Ovary (tissue), 7 donors: ENCODE measurements at regions not wholly inside any gene's neighbourhood (a gene's known extent, or its start where the extent isn't known, plus 50 kb on each side); places are given as distances from the start of the nearest gene placed in this dataset.

Source experiments
- DNase-seq, 5 donors: peaks; one replicate each; pipeline ENCODE4 v3.0.0-alpha.2; 2019 to 2020
- H3K27ac ChIP-seq, 2 donors: fragments of 200-600 bp; one replicate each; pipeline versions ENCODE4 v1.5.1 to v1.8.0; 2019 to 2022
- H3K27me3 ChIP-seq: fragments of 200-600 bp; one replicate; pipeline ENCODE4 v1.8.0; 2022
- H3K36me3 ChIP-seq: fragments of 200-600 bp; sonication (generic); one replicate; pipeline ENCODE4 v1.5.1; 2019
- H3K4me1 ChIP-seq: one replicate; pipeline ENCODE4 v1.8.1; 2013; ENCODE audit warnings: mild to moderate bottlenecking, moderate library complexity; ENCODE audit not compliant: insufficient read depth
- H3K4me3 ChIP-seq: fragments of 200-600 bp; sonication (generic); one replicate; pipeline ENCODE4 v1.5.1; 2017
- H3K9me3 ChIP-seq, 2 donors: fragments of 200-600 bp in 1 of 2; sonication (generic) in 1 of 2; one replicate each; pipeline versions ENCODE4 v1.5.1 to v1.8.1; 2013 to 2019; ENCODE audit warnings: mild to moderate bottlenecking in 1 of 2, moderate library complexity in 1 of 2
- CTCF ChIP-seq, 3 donors: fragments of 450-650 bp in 2 of 3; fragments of 200-600 bp in 1 of 3; IDR thresholded peaks; one replicate each; pipeline versions ENCODE4 v1.5.1 to v1.8.0; 2016 to 2022; ENCODE audit warnings: antibody characterized with exemption in 3 of 3, mild to moderate bottlenecking in 1 of 3
- EP300 ChIP-seq: sonication (generic); formaldehyde crosslinking; IDR thresholded peaks from one replicate; pipeline ENCODE4 v1.6.1; 2017; ENCODE audit warnings: antibody characterized with exemption
- POLR2A ChIP-seq: fragments of 450-650 bp; IDR thresholded peaks from one replicate; pipeline ENCODE4 v1.6.1; 2017; ENCODE audit warnings: antibody characterized with exemption, mild to moderate bottlenecking, moderate library complexity
- WGBS, 3 donors: extraction: QIAGEN DNeasy Blood & Tissue Kit in 1 of 3; methylation state at CpG; one replicate each; pipeline versions ENCODE4 v1.1.5 to v1.1.7; 2013 to 2017; 5-methylcytosine and 5-hydroxymethylcytosine counted together
- intact Hi-C, 4 donors: fragments of 100-400 bp; cut with DNase I; formaldehyde crosslinking; loops; one replicate each; pipeline versions ENCODE4 v1.11.0 to v1.15.1; 2022 to 2023
- donor health status: DM: no; HTN: no; CAD: no; lungs with moderate emphysema.
- donor health status: DM: no; HTN: no; CAD: no.
- donor health status: Bipolar disorder and iron deficiency.
- donor health status: DM: no; HTN: no; CAD: no.
- donor health status: DM: yes; HTN: yes; CAD: no.

GRCh38 chr5:8538821-8539220 is 669.9 kb downstream of the MTRR start:
- intact Hi-C loops: no loop called here
- Histone ChIP-seq H3K4me1 (no peaks in the 10 kb centered on the region), H3K27ac (no peak overlapping the region), H3K9me3 (peaks cover 0 to 2% of the 10 kb centered on the region in 2 donors), H3K27me3 (no peaks in the 10 kb centered on the region), H3K36me3 (no peaks in the 10 kb centered on the region), H3K4me3 (no peak overlapping the region)
- DNase-seq: no peak
- TF ChIP-seq POLR2A (no peak), CTCF (IDR thresholded peaks at IDR 0.05) (no peak), EP300 (no peak)
- WGBS, 3 donors: 37 to 53% (median 47%) methylated on average over 4 of the region's 4 CpGs

GRCh38 chr5:8540317-8540716 is 671.4 kb downstream of the MTRR start:
- no peaks in the 10 kb centered on the region for H3K4me1 ChIP-seq
- no peak overlapping the region for H3K4me3 ChIP-seq
- TF ChIP-seq EP300 (no peak), CTCF (IDR thresholded peaks at IDR 0.05) (no peak)
- no peaks in the 10 kb centered on the region for H3K36me3 ChIP-seq
- no peak for DNase-seq
- no peaks in the 10 kb centered on the region for H3K27me3 ChIP-seq
- intact Hi-C loops: no loop called here
- WGBS, 3 donors: 71 to 82% (median 76%) methylated on average over 2 of the region's 2 CpGs
- peaks cover 0 to 2% of the 10 kb centered on the region in 2 donors for H3K9me3 ChIP-seq
- H3K27ac ChIP-seq: no peak overlapping the region

DNA sequence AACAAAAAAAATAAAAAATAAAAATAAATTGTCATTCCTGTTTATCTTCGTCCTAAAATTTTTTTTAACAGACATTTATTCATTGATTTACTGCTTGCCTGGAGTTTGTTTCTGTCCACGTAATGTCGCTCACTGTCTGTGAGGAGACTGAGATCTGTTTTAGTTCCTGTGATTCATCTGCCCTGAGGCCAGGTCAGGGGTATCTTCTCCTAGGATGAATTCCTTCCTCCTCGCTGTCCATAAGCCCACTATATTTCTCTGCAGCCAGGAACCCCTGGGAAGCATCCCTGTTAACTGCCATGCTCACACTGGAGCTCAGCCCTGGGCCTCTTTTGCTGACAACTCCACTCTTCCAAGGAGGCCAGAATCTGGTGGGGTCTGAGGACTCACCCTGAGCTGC is 682.0 kb downstream of the MTRR start:
- intact Hi-C loops: no loop called here
- Histone ChIP-seq H3K4me1 (no peaks in the 10 kb centered on the region), H3K27ac (no peak overlapping the region), H3K9me3 (no peaks in the 10 kb centered on the region), H3K27me3 (no peaks in the 10 kb centered on the region), H3K4me3 (no peak overlapping the region), H3K36me3 (no peaks in the 10 kb centered on the region)
- TF ChIP-seq POLR2A: no peak
- no peak for TF ChIP-seq EP300
- no peak for TF ChIP-seq CTCF (IDR thresholded peaks at IDR 0.05)
- 55 to 67% (median 61%) methylated on average over 4 of the region's 4 CpGs for WGBS, 3 donors
- DNase-seq: no peak

DNA sequence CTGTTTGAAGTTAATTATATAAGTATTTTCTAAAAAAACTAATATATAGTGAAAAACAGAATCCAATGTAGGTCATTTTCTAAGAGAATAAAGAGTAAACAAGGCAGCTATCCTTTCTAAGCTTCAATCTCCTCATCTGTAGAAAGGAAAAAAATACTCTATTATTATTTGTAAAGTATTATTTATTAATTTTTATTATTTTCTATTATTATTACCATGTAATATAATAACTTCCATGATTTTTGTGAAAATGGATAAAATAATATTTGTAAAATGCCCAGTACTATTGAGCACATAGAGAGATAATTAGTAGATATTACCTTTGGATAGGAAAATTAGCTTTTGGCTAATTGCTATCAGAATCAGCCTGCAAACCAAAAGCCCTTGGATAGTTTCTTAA is 684.4 kb downstream of the MTRR start:
- no peak for DNase-seq
- Histone ChIP-seq H3K27ac (no peak overlapping the region), H3K9me3 (no peaks in the 10 kb centered on the region), H3K27me3 (no peaks in the 10 kb centered on the region), H3K4me3 (no peak overlapping the region), H3K36me3 (no peaks in the 10 kb centered on the region), H3K4me1 (no peaks in the 10 kb centered on the region)
- intact Hi-C loops: no loop called here
- TF ChIP-seq POLR2A: no peak
- no peak for TF ChIP-seq EP300
- TF ChIP-seq CTCF (IDR thresholded peaks at IDR 0.05): no peak

DNA sequence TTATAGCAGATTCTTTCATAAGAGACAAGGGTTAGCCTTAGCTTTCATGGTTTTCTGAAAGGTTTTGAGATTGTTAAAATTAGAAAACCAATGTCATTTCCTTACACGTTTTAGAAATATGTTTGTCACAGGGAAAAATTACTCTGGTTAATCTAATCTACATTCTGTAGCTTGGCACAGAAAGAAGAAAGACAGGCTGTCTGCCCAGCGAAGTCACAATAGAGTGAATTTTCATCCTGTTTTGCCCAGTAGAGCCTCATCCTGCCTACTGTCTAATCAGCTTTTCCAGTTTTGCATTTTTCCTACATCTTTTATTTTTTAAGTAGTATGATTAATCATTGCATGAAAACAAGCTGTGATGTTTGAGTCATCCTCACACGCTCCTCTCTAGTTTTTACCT is 688.8 kb downstream of the MTRR start:
- no peaks in the 10 kb centered on the region for H3K4me1 ChIP-seq
- WGBS, 3 donors: 48 to 60% (median 49%) methylated on average over 3 of the region's 3 CpGs
- no peak for DNase-seq
- H3K9me3 ChIP-seq: no peaks in the 10 kb centered on the region
- H3K27me3 ChIP-seq: no peaks in the 10 kb centered on the region
- TF ChIP-seq EP300 (no peak), POLR2A (no peak), CTCF (IDR thresholded peaks at IDR 0.05) (no peak)
- H3K27ac ChIP-seq: no peak overlapping the region
- no peak overlapping the region for H3K4me3 ChIP-seq
- no peaks in the 10 kb centered on the region for H3K36me3 ChIP-seq
- intact Hi-C loops: no loop called here
